CD14-positive monocyte (primary cell): ENCODE measurements at regions not wholly inside any gene's neighbourhood (a gene's known extent, or its start where the extent isn't known, plus 50 kb on each side); places are given as distances from the start of the nearest gene placed in this dataset.

Source experiments
- DNase-seq, 3 donors: peaks; one replicate each; pipeline ENCODE4 v3.0.0-alpha.2; 2011 to 2022
- H2AFZ ChIP-seq: 2 replicates; pipeline ENCODE4 v1.6.0; 2012; ENCODE audit warnings: mild to moderate bottlenecking, low read depth, low read length, inconsistent platforms; ENCODE audit not compliant: insufficient read depth, poor library complexity, severe bottlenecking
- H3K27ac ChIP-seq, 2 donors: 1 replicate in 1 of 2; 2 replicates in 1 of 2; pipeline ENCODE4 v1.5.1; 2012 to 2013; ENCODE audit warnings: low read length in 2 of 2, control low read depth in 1 of 2, inconsistent platforms in 1 of 2, low read depth in 1 of 2, mild to moderate bottlenecking in 1 of 2
- H3K27me3 ChIP-seq, 2 donors: one replicate each; pipeline versions ENCODE4 v1.6.0 to v1.6.1; 2011 to 2013; ENCODE audit warnings: low read length in 2 of 2; ENCODE audit not compliant: control insufficient read depth in 2 of 2, insufficient read depth in 2 of 2
- H3K36me3 ChIP-seq, 2 donors: replicated peaks in 1 of 2; 1 replicate in 1 of 2; 2 replicates in 1 of 2; pipeline versions ENCODE4 v1.5.1 to v1.6.1; 2012 to 2013; ENCODE audit warnings: low read length in 2 of 2, control low read depth in 1 of 2, inconsistent platforms in 1 of 2, mild to moderate bottlenecking in 1 of 2; ENCODE audit not compliant: insufficient read depth in 2 of 2, control insufficient read depth in 1 of 2
- H3K4me1 ChIP-seq, 2 donors: 1 replicate in 1 of 2; 2 replicates in 1 of 2; pipeline versions ENCODE4 v1.5.1 to v1.6.1; 2012 to 2013; ENCODE audit warnings: low read length in 2 of 2, control low read depth in 1 of 2, inconsistent platforms in 1 of 2, mild to moderate bottlenecking in 1 of 2, moderate library complexity in 1 of 2; ENCODE audit not compliant: insufficient read depth in 2 of 2, control insufficient read depth in 1 of 2
- H3K4me2 ChIP-seq: replicated peaks from 2 replicates; pipeline ENCODE3; 2012; ENCODE audit warnings: low read length, moderate library complexity, mild to moderate bottlenecking; ENCODE audit not compliant: poor library complexity, severe bottlenecking; ENCODE audit errors: extremely low read depth
- H3K4me3 ChIP-seq, 3 experiments: fragments of 200-600 bp in 1 of 3; sonication (generic) in 1 of 3; replicated peaks in 1 of 3; 1 replicate in 2 of 3; 2 replicates in 1 of 3; pipeline ENCODE4 v1.5.1; 2011 to 2013; ENCODE audit warnings: low read length in 3 of 3, mild to moderate bottlenecking in 3 of 3, control low read depth in 2 of 3, low read depth in 2 of 3, inconsistent platforms in 1 of 3, moderate library complexity in 1 of 3
- H3K79me2 ChIP-seq: 2 replicates; pipeline ENCODE4 v1.6.0; 2012; ENCODE audit warnings: mild to moderate bottlenecking, control low read depth, inconsistent platforms, low read length, moderate library complexity; ENCODE audit not compliant: insufficient read depth
- H3K9ac ChIP-seq: 2 replicates; pipeline ENCODE4 v1.6.0; 2017; ENCODE audit warnings: low read length, mild to moderate bottlenecking; ENCODE audit not compliant: insufficient read depth, poor library complexity, severe bottlenecking
- H3K9me3 ChIP-seq, 2 donors: replicated peaks in 1 of 2; 1 replicate in 1 of 2; 2 replicates in 1 of 2; pipeline versions ENCODE4 v1.5.1 to v1.6.1; 2012 to 2013; ENCODE audit warnings: low read length in 2 of 2, control low read depth in 1 of 2; ENCODE audit not compliant: control insufficient read depth in 1 of 2, insufficient read depth in 1 of 2
- H4K20me1 ChIP-seq: 2 replicates; pipeline ENCODE4 v1.6.0; 2012; ENCODE audit warnings: mild to moderate bottlenecking, low read length, control low read depth, moderate library complexity; ENCODE audit not compliant: insufficient read depth
- H3K27ac Mint-ChIP-seq, 7 donors: one replicate each; pipeline ENCODE4 v1.8.0; 2020; ENCODE audit warnings: mild to moderate bottlenecking in 7 of 7, mixed read lengths in 7 of 7, moderate library complexity in 6 of 7, inconsistent platforms in 2 of 7
- H3K27me3 Mint-ChIP-seq, 3 donors: one replicate each; pipeline ENCODE4 v1.8.0; 2021 to 2022; ENCODE audit warnings: low read depth in 3 of 3, mild to moderate bottlenecking in 3 of 3, mixed read lengths in 3 of 3, moderate library complexity in 3 of 3, inconsistent platforms in 1 of 3
- H3K36me3 Mint-ChIP-seq, 2 donors: one replicate each; pipeline ENCODE4 v1.8.0; 2020; ENCODE audit warnings: mixed read lengths in 2 of 2, inconsistent platforms in 1 of 2, mild to moderate bottlenecking in 1 of 2
- H3K4me1 Mint-ChIP-seq: one replicate; pipeline ENCODE4 v1.8.0; 2020; ENCODE audit warnings: mild to moderate bottlenecking, mixed read lengths
- H3K4me3 Mint-ChIP-seq, 2 donors: one replicate each; pipeline ENCODE4 v1.8.0; 2020; ENCODE audit warnings: mild to moderate bottlenecking in 2 of 2, mixed read lengths in 2 of 2, moderate library complexity in 1 of 2
- H3K9me3 Mint-ChIP-seq, 7 donors: one replicate each; pipeline ENCODE4 v1.8.0; 2020 to 2022; ENCODE audit warnings: mixed read lengths in 7 of 7, mild to moderate bottlenecking in 6 of 7, moderate library complexity in 6 of 7, inconsistent platforms in 2 of 7
- WGBS: methylation state at CpG from one replicate; pipeline ENCODE4 v1.1.5; 2013; ENCODE audit warnings: missing lambda C conversion rate; ENCODE audit not compliant: insufficient coverage; 5-methylcytosine and 5-hydroxymethylcytosine counted together
- intact Hi-C, 2 donors: fragments of 100-400 bp; cut with micrococcal nuclease; formaldehyde crosslinking; loops; one replicate each; pipeline versions ENCODE4 v1.15.0 to v1.15.1; 2023
- TF ChIP-seq, protein P1 (sequence below): fragments of 200-600 bp; IDR thresholded peaks from one replicate; pipeline ENCODE4 v1.8.0; 2022; ENCODE audit warnings: antibody characterized with exemption, mild to moderate bottlenecking

- H3K4me2 ChIP-seq = no peak overlapping the region
- no peaks in the 10 kb centered on the region for H3K36me3 ChIP-seq
- H3K27me3 ChIP-seq = no peaks in the 10 kb centered on the region
- intact Hi-C loops = no loop called here
- H3K9me3 Mint-ChIP-seq = peaks cover 10 to 19% (median 11%) of the 10 kb centered on the region in 7 donors
- no peak overlapping the region for H3K9ac ChIP-seq
- H3K4me3 ChIP-seq = no peak overlapping the region
- no peaks in the 10 kb centered on the region for H3K4me1 Mint-ChIP-seq
- no peaks in the 10 kb centered on the region for H4K20me1 ChIP-seq
- no peak overlapping the region for H3K27ac ChIP-seq
- no peaks in the 10 kb centered on the region for H3K27me3 Mint-ChIP-seq
- no peak overlapping the region for H3K27ac Mint-ChIP-seq
- H3K36me3 Mint-ChIP-seq = no peaks in the 10 kb centered on the region
- no peak overlapping the region for H2AFZ ChIP-seq
- WGBS = 100% methylated on average over 1 of the region's 3 CpGs
- no peaks in the 10 kb centered on the region for H3K79me2 ChIP-seq
- no peak overlapping the region for H3K4me3 Mint-ChIP-seq
- DNase-seq = no peak
- TF ChIP-seq, protein P1, sequence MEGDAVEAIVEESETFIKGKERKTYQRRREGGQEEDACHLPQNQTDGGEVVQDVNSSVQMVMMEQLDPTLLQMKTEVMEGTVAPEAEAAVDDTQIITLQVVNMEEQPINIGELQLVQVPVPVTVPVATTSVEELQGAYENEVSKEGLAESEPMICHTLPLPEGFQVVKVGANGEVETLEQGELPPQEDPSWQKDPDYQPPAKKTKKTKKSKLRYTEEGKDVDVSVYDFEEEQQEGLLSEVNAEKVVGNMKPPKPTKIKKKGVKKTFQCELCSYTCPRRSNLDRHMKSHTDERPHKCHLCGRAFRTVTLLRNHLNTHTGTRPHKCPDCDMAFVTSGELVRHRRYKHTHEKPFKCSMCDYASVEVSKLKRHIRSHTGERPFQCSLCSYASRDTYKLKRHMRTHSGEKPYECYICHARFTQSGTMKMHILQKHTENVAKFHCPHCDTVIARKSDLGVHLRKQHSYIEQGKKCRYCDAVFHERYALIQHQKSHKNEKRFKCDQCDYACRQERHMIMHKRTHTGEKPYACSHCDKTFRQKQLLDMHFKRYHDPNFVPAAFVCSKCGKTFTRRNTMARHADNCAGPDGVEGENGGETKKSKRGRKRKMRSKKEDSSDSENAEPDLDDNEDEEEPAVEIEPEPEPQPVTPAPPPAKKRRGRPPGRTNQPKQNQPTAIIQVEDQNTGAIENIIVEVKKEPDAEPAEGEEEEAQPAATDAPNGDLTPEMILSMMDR = no peak
- H3K9me3 ChIP-seq = peaks cover 25 to 28% of the 10 kb centered on the region in 2 donors
- no peaks in the 10 kb centered on the region for H3K4me1 ChIP-seq
Measured at GRCh38 chr19:28164214-28164613, 1048.7 kb downstream of the UQCRFS1 start.

DNA sequence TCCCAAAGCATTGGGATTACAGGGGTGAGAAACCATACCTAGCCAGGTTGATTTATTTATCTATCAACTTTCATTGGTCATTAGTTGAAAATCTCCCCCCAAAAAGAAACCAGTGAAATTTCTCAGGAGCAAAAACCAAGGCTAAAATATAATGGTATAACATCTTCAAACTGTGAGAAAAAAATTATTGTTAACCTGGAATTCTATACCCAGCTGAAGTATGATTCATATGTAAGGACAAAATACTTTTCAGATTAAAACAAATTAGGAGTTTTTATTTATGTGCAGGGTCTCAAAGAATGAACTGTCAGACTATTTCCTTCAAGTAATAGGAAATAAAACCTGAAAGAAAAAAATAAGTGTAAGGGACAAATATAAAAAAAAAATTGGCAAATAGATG, 1053.9 kb downstream of the UQCRFS1 start:
- no peak overlapping the region for H3K4me3 Mint-ChIP-seq
- Histone ChIP-seq H3K4me3 (no peak overlapping the region), H3K4me1 (no peaks in the 10 kb centered on the region), H3K4me2 (no peak overlapping the region), H3K79me2 (no peaks in the 10 kb centered on the region), H3K36me3 (no peaks in the 10 kb centered on the region), H4K20me1 (no peaks in the 10 kb centered on the region), H3K9ac (no peak overlapping the region), H3K9me3 (peaks cover 8 to 30% of the 10 kb centered on the region in 2 donors), H3K27me3 (no peaks in the 10 kb centered on the region), H2AFZ (no peak overlapping the region), H3K27ac (no peak overlapping the region)
- H3K36me3 Mint-ChIP-seq = no peaks in the 10 kb centered on the region
- H3K4me1 Mint-ChIP-seq = no peaks in the 10 kb centered on the region
- H3K27ac Mint-ChIP-seq = no peak overlapping the region
- H3K27me3 Mint-ChIP-seq = peaks cover 0 to 2% (median 0%) of the 10 kb centered on the region in 3 donors
- TF ChIP-seq, protein P1 = no peak
- DNase-seq = no peak
- peaks cover 2 to 21% (median 7%) of the 10 kb centered on the region in 7 donors for H3K9me3 Mint-ChIP-seq
- intact Hi-C loops = no loop called here
